ENCODE measurements at regions not wholly inside any gene's neighbourhood (a gene's known extent, or its start where the extent isn't known, plus 50 kb on each side); places are given as distances from the start of the nearest gene placed in this dataset.

- Histone ChIP-seq H3K4me1 (no peaks in the 10 kb centered on the region), H3K9ac (no peak overlapping the region), H3K36me3 (no peaks in the 10 kb centered on the region), H3F3A (ENCODE audit: low read depth) (no peaks in the 10 kb centered on the region), H4K20me1 (ENCODE audit: low read depth) (no peaks in the 10 kb centered on the region), H3K9me3 (ENCODE audit: low read depth) (peaks cover 14% of the 10 kb centered on the region), H3K27ac (no peak overlapping the region), H3K4me3 (no peak overlapping the region), H3K79me2 (ENCODE audit: low read depth) (no peaks in the 10 kb centered on the region), H3K27me3 (no peaks in the 10 kb centered on the region), H3K4me2 (no peak overlapping the region), H2AFZ (replicated peaks) (no peak overlapping the region)
- peaks cover 20% of the 10 kb centered on the region for H3K9me3 Mint-ChIP-seq
- peaks cover 4% of the 10 kb centered on the region for H3K4me1 Mint-ChIP-seq
- H3K4me3 Mint-ChIP-seq = no peak overlapping the region
- DNase-seq (ENCODE audit: low spot score) = no peak
- H3K27ac Mint-ChIP-seq = no peak overlapping the region
- no peak for TF ChIP-seq EZH2phosphoT487 (IDR thresholded peaks at IDR 0.05)
- no peaks in the 10 kb centered on the region for H3K36me3 Mint-ChIP-seq
- peaks cover 3% of the 10 kb centered on the region for H3K27me3 Mint-ChIP-seq (ENCODE audit: insufficient read depth, low read depth)
These were observed 68.0 kb upstream of the ZNF236 start for GRCh38 chr18:76754351-76754750.

- Histone ChIP-seq H3K27ac (no peak overlapping the region), H3K9ac (no peak overlapping the region), H3K4me2 (no peak overlapping the region), H3F3A (ENCODE audit: low read depth) (no peaks in the 10 kb centered on the region), H3K9me3 (ENCODE audit: low read depth) (peaks cover 18% of the 10 kb centered on the region), H3K36me3 (no peaks in the 10 kb centered on the region), H3K4me3 (no peak overlapping the region), H4K20me1 (ENCODE audit: low read depth) (no peaks in the 10 kb centered on the region), H2AFZ (replicated peaks) (no peak overlapping the region), H3K4me1 (no peaks in the 10 kb centered on the region), H3K27me3 (no peaks in the 10 kb centered on the region), H3K79me2 (ENCODE audit: low read depth) (no peaks in the 10 kb centered on the region)
- peaks cover 2% of the 10 kb centered on the region for H3K36me3 Mint-ChIP-seq
- H3K27me3 Mint-ChIP-seq (ENCODE audit: insufficient read depth, low read depth) = peaks cover 3% of the 10 kb centered on the region
- H3K9me3 Mint-ChIP-seq = peaks cover 35% of the 10 kb centered on the region
- H3K27ac Mint-ChIP-seq = no peak overlapping the region
- peaks cover 4% of the 10 kb centered on the region for H3K4me1 Mint-ChIP-seq
- H3K4me3 Mint-ChIP-seq = no peak overlapping the region
- DNase-seq (ENCODE audit: low spot score) = no peak
- TF ChIP-seq EZH2 (IDR thresholded peaks at IDR 0.05) (no peak), CTCF (IDR thresholded peaks at IDR 0.05) (no peak), EZH2phosphoT487 (IDR thresholded peaks at IDR 0.05) (no peak)
These were observed 70.0 kb upstream of the ZNF236 start for GRCh38 chr18:76752400-76752799.

GRCh38 chr18:76750917-76751890, 71.2 kb upstream of the ZNF236 start:
- no peak overlapping the region for H3K27ac Mint-ChIP-seq
- no peaks in the 10 kb centered on the region for H3K36me3 ChIP-seq
- H3K9me3 Mint-ChIP-seq = peaks cover 37% of the 10 kb centered on the region
- H3K79me2 ChIP-seq (ENCODE audit: low read depth) = no peaks in the 10 kb centered on the region
- no peaks in the 10 kb centered on the region for H3K27me3 ChIP-seq
- H3K27ac ChIP-seq = no peak overlapping the region
- H3K9ac ChIP-seq = no peak overlapping the region
- no peak overlapping the region for H2AFZ ChIP-seq (replicated peaks)
- no peaks in the 10 kb centered on the region for H3F3A ChIP-seq (ENCODE audit: low read depth)
- H3K9me3 ChIP-seq (ENCODE audit: low read depth) = peaks cover 18% of the 10 kb centered on the region
- H3K4me1 ChIP-seq = no peaks in the 10 kb centered on the region
- no peaks in the 10 kb centered on the region for H4K20me1 ChIP-seq (ENCODE audit: low read depth)
- H3K4me3 ChIP-seq = no peak overlapping the region
- no peak for TF ChIP-seq EZH2 (IDR thresholded peaks at IDR 0.05)
- no peak for TF ChIP-seq EZH2phosphoT487 (IDR thresholded peaks at IDR 0.05)
- no peak for TF ChIP-seq CTCF (IDR thresholded peaks at IDR 0.05)
- no peaks in the 10 kb centered on the region for H3K27me3 Mint-ChIP-seq (ENCODE audit: insufficient read depth, low read depth)
- DNase-seq (ENCODE audit: low spot score) = no peak
- H3K4me1 Mint-ChIP-seq = no peaks in the 10 kb centered on the region
- H3K36me3 Mint-ChIP-seq = peaks cover 2% of the 10 kb centered on the region
- H3K4me3 Mint-ChIP-seq = no peak overlapping the region
- H3K4me2 ChIP-seq = no peak overlapping the region

- no peak overlapping the region for H3K27ac ChIP-seq
- H3K4me3 Mint-ChIP-seq = no peak overlapping the region
- DNase-seq (ENCODE audit: low spot score) = no peak
- no peaks in the 10 kb centered on the region for H3K27me3 Mint-ChIP-seq (ENCODE audit: insufficient read depth, low read depth)
- no peak overlapping the region for H3K27ac Mint-ChIP-seq
- no peaks in the 10 kb centered on the region for H3F3A ChIP-seq (ENCODE audit: low read depth)
- no peak overlapping the region for H3K4me3 ChIP-seq
- H4K20me1 ChIP-seq (ENCODE audit: low read depth) = no peaks in the 10 kb centered on the region
- H3K27me3 ChIP-seq = no peaks in the 10 kb centered on the region
- no peaks in the 10 kb centered on the region for H3K36me3 ChIP-seq
- peaks cover 3% of the 10 kb centered on the region for H3K36me3 Mint-ChIP-seq
- peaks cover 41% of the 10 kb centered on the region for H3K9me3 Mint-ChIP-seq
- no peaks in the 10 kb centered on the region for H3K4me1 Mint-ChIP-seq
- peaks cover 18% of the 10 kb centered on the region for H3K9me3 ChIP-seq (ENCODE audit: low read depth)
- no peaks in the 10 kb centered on the region for H3K4me1 ChIP-seq
- TF ChIP-seq CTCF (IDR thresholded peaks at IDR 0.05) (no peak), EZH2 (IDR thresholded peaks at IDR 0.05) (no peak), EZH2phosphoT487 (IDR thresholded peaks at IDR 0.05) (no peak)
- no peak overlapping the region for H3K4me2 ChIP-seq
- no peak overlapping the region for H2AFZ ChIP-seq (replicated peaks)
- no peak overlapping the region for H3K9ac ChIP-seq
- no peaks in the 10 kb centered on the region for H3K79me2 ChIP-seq (ENCODE audit: low read depth)
These were observed 72.1 kb upstream of the ZNF236 start for GRCh38 chr18:76750269-76750668.

All from neural progenitor cell (in vitro differentiated cells).